GM12874 (cell line): ENCODE measurements at regions not wholly inside any gene's neighbourhood (a gene's known extent, or its start where the extent isn't known, plus 50 kb on each side); places are given as distances from the start of the nearest gene placed in this dataset.

ENCODE experiments used
- CTCF ChIP-seq: IDR thresholded peaks from 2 replicates; pipeline ENCODE4 v1.5.1; 2011; ENCODE audit warnings: low read depth, mild to moderate bottlenecking, control low read depth, low read length, moderate library complexity; ENCODE audit not compliant: insufficient read depth

DNA sequence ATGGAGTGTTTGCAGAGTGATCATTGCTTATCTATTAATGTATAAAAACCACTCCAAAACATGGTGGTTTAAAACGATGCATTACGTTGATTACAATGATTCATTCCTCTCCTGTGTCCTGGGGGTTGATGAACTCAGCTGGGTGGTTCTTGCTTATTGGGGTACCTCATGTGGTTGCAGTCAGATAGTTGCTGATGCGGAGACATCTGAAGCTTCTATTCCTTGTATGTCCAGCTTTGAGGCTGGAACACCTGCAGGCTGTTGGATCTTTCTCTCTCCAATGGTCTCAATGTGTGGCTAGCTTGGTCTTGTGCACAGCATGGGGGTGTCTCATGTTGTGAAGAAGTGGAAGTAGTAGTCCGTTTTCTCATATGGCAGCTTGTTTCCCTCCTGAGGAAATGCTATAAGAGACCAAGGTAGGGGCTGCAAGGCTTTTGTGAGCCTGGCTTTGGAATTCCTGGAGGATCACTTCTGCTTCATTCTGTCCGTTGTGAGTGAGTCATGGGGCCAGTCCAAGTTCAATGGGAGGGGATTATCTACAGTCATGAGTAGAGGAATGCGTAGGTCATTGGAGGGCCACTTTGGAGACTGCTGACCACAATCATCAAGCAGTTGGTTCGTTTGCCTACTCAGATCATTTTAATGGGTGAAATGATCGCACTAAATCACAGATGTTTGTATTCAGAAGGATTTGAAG, 601.0 kb downstream of the SLC4A3 start:
- no peak for TF ChIP-seq CTCF

DNA sequence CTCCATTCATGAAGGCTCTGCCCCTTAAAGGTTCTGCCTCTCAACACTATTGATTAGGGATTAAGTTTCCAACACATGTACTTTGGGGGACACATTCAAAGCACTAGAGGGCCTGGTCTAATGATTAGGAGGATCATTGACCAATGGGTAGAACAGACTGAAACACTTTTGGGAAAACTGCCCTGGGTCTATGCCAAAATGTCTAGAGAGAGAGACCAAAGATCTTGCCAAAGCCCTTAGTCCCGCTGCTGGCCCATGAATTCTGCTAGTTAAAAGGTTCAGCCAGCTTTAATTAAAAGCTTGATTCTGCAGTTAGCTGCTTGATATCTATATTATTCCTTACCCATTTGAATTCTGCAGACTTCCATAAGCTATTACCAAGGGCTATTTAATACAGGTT, 613.2 kb downstream of the SLC4A3 start:
- no peak for TF ChIP-seq CTCF

DNA sequence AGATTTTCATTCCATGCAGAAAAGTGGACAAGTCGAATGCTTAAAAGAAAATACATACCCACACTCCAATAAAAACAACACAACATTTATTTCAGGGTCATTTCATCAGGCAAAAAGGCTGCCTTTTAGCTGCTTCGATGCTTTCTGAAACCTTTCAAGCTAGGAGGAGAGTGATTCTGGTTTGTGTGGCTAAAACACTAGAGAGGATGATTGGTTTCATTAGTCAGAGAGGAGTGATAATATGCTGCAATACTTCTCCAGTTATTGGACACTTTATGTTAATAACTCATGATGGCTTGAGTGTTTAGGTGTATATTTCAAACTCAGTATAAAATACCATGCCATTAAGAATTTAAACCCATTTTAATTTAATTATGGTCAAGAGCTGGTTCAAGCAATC, 614.0 kb downstream of the SLC4A3 start:
- no peak for TF ChIP-seq CTCF

DNA sequence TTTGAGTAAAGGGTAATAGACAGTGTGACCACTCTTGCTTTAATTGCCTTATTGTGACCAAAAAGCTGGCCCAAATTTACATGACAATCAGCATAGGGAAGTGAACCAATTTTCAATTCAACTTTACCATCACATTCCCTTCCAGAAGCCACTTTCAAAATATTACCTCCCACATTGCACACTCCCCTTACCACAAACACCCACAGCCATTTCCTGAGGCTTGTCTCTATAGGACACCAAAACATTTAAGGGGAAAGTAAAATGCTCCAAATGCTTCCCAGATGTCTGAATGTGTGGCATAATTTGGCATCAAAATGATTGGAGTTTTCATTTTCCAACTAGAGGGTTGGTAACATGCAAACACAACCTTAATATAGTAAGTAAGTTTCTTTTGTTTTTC, 616.1 kb downstream of the SLC4A3 start:
- no peak for TF ChIP-seq CTCF

GRCh38 chr2:220246386-220246785, 619.0 kb downstream of the SLC4A3 start:
- TF ChIP-seq CTCF, result no peak

DNA sequence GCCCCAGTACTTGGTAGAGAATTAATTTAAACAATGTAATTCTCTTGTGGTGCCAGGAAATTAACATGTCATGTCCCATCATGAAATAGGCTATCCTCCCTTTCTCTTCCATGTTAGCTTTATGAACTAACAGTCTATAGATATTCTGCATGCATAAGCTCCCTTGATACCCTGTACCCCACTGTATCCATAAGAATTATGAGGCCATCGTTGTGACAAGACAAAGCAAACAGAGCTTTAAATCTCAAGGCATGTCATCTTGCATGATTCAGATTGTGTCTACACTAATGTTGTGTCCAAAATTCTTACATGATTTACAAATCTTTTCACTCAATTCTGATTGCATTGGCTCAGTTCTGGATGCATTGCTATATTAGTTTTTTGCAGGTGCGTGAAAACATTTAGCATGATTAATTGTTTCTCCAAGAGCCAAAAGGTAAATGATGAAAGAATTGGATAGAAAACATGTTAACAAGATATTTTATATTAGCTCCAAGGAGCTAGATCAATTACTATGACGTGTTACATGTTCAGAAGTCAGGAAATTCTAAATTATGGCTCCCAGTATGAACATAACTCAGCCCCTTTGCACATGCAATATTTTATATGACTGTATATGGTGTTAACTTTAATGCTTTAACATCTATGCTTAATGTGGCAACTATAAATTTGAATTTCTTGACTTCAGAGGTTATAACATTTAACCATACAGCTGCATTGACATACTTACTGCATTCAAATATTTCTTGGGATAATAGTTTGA, 620.3 kb downstream of the SLC4A3 start:
- no peak for TF ChIP-seq CTCF

GRCh38 chr2:220259662-220260061, 632.2 kb downstream of the SLC4A3 start:
- no peak for TF ChIP-seq CTCF
